ENCODE measurements at regions not wholly inside any gene's neighbourhood (a gene's known extent, or its start where the extent isn't known, plus 50 kb on each side); places are given as distances from the start of the nearest gene placed in this dataset.

DNA sequence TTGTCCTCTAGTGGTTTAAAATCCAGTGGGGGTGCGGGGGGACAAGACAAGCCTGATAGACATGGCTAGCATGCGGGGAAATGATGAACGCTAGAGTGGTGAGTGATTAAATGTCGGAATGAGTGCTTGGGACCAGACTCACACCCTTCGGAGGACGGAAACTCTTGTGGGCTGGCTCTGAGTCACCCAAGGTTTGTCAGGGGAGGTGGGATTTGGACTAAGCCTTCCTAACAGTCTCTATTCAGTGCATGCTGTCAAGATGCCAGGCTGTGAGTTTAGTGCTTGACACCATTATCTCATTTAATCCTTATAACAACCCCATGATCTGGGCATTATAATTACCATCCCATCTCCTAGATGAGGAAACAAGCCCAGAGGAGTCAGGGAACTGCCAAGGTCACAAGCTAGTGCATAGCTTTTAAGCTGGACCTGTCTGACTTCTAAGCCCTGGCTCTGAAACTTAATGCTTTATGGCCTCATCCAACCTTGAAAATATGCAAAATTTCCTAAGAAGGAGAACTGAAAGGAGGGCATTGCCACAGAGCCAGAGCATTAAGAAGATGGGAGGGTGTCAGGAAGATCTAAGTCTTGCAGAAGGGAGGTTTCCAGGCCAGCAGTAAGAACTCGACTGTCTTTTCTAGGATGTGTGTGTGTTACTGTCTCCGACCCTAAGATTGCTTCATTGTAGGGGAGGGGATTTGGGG is 168.7 kb upstream of the LRFN2 start:
- no peak for DNase-seq (ENCODE audit: low spot score)
- ATAC-seq (ENCODE audit: low FRiP score) = no peak
- TF ChIP-seq, protein P1, sequence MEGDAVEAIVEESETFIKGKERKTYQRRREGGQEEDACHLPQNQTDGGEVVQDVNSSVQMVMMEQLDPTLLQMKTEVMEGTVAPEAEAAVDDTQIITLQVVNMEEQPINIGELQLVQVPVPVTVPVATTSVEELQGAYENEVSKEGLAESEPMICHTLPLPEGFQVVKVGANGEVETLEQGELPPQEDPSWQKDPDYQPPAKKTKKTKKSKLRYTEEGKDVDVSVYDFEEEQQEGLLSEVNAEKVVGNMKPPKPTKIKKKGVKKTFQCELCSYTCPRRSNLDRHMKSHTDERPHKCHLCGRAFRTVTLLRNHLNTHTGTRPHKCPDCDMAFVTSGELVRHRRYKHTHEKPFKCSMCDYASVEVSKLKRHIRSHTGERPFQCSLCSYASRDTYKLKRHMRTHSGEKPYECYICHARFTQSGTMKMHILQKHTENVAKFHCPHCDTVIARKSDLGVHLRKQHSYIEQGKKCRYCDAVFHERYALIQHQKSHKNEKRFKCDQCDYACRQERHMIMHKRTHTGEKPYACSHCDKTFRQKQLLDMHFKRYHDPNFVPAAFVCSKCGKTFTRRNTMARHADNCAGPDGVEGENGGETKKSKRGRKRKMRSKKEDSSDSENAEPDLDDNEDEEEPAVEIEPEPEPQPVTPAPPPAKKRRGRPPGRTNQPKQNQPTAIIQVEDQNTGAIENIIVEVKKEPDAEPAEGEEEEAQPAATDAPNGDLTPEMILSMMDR (IDR thresholded peaks at IDR 0.05) = no peak

DNA sequence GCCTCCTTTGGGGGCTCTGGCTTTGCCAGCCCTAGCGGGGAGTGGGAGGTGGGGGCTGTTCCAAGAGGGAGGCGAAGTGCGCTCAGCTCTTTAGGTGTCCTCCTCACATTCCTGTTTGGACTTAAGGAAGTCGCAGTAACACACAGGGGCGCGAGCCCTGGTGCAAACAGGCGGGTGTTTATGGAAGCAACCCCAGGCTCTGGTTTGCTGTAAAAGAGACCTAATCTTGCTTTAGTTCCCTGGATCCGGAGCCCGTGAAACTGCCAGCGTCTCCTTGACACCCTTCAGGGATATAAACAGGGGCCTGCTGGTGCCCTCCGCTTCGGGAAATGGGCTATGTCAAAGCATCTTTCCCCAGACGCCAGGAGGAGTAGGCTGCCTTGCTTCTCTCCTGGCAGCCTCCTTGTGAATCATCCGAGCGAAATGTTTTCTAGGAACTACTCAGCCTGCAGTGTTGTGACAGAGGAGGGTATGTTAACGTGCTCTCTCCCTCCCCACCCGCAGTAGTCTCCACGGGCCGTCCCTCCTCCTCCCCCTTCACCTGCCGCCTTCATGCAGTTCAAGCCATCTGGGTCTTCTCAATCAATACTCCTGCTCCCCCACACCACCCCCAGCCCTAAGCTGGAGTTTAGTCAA is 168.0 kb upstream of the LRFN2 start:
- no peak for ATAC-seq (ENCODE audit: low FRiP score)
- TF ChIP-seq, protein P1 (IDR thresholded peaks at IDR 0.05) = no peak
- DNase-seq (ENCODE audit: low spot score) = no peak

DNA sequence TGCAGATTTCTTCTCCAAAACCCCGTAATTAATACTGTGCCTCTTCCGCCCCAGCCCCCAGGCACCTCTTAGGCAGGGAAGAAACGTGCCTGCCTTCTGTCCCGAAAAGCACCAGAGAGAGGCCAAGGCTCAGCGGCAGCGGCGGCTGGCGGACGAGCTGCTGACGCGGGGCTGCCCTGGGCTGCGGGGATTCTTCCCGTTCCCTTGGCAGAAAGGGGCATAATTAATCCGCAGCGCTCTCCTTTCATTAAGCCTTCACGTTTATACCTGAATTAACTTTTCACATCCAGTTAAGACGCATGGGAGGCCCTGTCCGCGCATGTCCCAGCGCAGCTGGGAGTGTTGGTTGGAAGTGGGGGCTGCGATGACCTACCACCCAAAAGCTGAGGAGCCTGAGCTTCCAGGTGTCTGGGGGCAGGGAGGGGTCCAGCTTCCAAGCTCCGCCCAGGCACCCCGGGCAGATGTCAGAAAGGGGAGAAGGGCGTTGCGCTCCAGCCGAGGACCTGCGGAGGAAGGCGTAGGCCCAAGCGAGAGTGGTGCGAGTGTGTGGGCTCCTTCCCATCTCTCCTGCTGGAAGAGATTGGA is 167.4 kb upstream of the LRFN2 start:
- TF ChIP-seq, protein P1 (IDR thresholded peaks at IDR 0.05) = no peak
- ATAC-seq (ENCODE audit: low FRiP score) (no peak), DNase-seq (ENCODE audit: low spot score) (no peak)

DNA sequence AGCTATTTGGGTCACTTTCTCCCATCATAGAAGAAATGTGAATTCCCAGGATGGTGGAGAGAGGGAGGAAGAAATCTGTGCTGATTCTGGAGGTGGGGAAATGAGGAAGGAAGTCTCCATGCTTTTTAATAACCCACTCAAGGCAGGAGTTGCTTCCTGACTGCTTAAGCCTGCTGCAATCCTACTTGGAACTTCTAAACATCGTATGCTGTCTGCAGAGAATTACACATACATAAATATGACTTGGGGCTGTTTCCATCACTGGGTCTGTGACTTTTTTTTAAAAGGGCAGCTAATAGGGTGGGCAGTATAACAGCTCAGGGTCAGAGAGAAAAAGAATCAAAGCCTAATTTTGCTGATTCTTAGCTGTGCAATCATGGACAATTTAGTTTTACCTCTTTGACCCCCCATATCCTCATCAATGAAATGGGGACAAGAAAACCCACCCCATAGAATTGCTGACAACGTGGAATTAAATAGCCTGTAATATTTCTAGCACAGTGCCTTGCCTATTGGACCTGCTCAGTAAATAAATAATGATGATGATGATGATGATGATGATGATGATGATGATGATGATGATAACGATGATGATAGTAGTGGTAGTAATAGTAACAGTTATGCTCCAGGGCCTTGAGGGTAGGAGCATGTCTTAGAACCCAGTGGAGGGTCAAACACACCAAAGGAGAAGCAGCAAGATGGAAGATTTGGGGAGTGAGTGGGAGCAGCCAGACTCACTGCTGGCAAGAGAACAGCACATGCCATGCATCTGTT is 166.7 kb upstream of the LRFN2 start:
- DNase-seq (ENCODE audit: low spot score) (no peak), ATAC-seq (ENCODE audit: low FRiP score) (no peak)
- TF ChIP-seq, protein P1 (IDR thresholded peaks at IDR 0.05) = no peak

DNA sequence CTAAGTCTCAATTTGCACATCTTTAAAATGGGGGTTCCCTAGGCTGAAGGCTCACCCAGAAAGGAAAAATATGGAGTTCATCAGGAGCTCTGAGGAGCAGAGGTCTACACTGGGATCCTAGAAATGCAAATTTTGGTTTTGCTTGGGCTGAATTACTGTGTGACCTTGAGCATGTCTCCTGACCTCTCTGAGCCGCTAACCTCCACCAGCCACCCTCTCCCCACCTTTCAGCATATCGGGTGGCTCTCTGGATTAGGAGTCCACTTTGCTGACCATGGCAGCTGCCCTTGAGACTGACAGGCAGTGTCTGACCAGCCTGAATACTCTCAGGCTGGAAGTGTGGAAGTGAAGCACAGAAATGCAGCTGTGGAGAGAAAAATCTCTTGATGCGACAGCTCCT is 165.9 kb upstream of the LRFN2 start:
- no peak for DNase-seq (ENCODE audit: low spot score)
- TF ChIP-seq, protein P1 (IDR thresholded peaks at IDR 0.05) = no peak
- no peak for ATAC-seq (ENCODE audit: low FRiP score)

DNA sequence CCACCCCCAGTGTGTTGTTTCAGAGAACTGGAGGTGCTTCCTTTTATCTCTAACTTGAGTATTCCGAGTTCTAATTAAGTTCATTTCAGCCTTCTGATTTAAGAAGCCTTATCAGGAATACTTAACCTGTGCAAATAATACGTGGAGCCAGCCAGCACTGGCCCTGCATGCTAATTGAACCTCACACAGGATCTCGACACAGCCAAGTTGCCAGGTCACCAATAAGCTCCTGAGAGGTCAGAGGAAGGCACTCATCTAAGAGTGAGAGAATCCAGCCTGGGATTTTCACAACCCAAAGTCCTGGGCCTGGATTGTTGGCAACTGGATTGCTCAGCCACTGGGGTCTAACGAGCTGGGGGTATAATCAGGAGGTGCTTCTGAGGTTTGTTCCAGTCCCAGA is 157.7 kb upstream of the LRFN2 start:
- DNase-seq (ENCODE audit: low spot score) = no peak
- ATAC-seq (ENCODE audit: low FRiP score) = no peak
- TF ChIP-seq, protein P1 (IDR thresholded peaks at IDR 0.05) = no peak

Measured in omental fat pad (tissue), 3 donors.